Epithelial cell of proximal tubule (primary cell): ENCODE measurements at regions not wholly inside any gene's neighbourhood (a gene's known extent, or its start where the extent isn't known, plus 50 kb on each side); places are given as distances from the start of the nearest gene placed in this dataset.

Experiments used
- DNase-seq: peaks from one replicate; pipeline ENCODE4 v3.0.0-alpha.2; 2011; ENCODE audit warnings: low read depth
- H3K4me3 ChIP-seq: 2 replicates; pipeline ENCODE4 v1.5.1; 2011; ENCODE audit warnings: low read depth, mild to moderate bottlenecking, low read length
- TF ChIP-seq, protein P1 (sequence below): conservative IDR thresholded peaks from 2 replicates; pipeline ENCODE4 v1.5.1; 2012; ENCODE audit warnings: low read depth, mild to moderate bottlenecking, low read length

DNA sequence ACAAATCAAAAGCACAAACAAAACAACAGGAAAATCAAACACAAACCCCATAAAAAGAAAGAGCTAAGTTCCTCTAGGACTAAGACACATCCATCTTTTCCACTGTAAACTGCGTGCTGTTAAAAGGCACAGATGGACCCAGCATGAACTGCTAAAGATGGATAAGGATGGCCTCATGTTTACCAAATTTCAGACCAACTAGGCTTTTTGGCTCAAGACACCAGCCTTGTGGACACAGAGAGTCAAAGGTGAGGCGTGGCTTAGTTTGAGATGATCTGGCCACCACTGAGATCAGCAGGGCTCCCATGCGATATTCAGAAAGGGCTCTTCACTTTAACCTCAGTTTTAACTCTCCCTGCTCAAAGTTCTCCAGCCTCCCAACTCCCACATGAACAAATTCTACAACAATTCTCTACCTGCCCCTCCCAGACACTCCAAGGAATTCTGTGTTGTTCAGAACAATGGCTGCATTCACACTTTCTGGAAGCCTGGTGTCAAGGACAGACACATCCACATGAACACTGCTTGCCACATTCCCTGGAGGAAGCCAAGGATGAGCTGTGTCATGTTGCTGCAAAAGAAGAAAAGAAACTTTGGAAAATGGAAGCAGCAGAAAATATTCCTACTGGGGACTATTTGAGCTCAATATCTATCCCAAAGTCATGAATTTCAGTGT is 198.4 kb upstream of the LRRN1 start:
- TF ChIP-seq, protein P1, sequence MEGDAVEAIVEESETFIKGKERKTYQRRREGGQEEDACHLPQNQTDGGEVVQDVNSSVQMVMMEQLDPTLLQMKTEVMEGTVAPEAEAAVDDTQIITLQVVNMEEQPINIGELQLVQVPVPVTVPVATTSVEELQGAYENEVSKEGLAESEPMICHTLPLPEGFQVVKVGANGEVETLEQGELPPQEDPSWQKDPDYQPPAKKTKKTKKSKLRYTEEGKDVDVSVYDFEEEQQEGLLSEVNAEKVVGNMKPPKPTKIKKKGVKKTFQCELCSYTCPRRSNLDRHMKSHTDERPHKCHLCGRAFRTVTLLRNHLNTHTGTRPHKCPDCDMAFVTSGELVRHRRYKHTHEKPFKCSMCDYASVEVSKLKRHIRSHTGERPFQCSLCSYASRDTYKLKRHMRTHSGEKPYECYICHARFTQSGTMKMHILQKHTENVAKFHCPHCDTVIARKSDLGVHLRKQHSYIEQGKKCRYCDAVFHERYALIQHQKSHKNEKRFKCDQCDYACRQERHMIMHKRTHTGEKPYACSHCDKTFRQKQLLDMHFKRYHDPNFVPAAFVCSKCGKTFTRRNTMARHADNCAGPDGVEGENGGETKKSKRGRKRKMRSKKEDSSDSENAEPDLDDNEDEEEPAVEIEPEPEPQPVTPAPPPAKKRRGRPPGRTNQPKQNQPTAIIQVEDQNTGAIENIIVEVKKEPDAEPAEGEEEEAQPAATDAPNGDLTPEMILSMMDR = no peak
- H3K4me3 ChIP-seq = no peak overlapping the region
- no peak for DNase-seq

DNA sequence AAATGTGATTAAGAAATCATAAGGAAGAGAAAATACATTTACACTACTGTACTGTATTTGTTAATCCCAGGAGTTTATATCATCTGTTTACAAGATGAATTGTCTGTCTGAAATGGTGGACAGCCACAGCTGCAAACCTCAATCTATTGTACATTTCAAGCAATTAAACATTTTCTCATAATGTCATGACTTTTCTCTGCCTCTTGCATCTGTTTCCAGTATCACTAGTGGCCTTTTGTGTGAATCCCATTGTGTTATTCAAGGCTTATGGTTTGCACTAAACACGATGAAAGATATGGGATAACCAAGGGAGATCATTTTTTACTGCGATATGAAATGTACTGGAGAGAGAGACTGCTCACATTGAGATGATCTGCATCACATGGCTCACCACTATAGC is 200.2 kb upstream of the LRRN1 start:
- TF ChIP-seq, protein P1 = no peak
- H3K4me3 ChIP-seq = no peak overlapping the region
- no peak for DNase-seq

DNA sequence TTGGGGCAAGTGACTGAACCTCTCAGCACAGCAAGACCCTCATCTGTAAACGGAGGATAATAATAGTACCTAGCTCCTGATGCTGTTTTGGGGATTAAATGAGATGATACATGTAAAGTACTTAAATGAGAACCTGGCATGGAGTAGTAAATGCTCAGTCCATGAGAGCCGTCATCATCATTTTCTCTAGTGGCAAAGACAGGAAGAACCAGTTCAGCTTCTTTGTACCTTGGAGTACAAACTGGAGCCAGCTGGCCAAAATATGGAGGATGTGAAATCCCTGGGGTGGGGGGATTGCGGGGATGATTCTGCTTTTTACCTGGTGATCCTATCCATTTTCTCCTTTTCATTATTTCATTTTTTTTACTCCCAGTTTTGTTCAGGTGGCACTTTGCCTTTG is 204.2 kb upstream of the LRRN1 start:
- DNase-seq = no peak
- TF ChIP-seq, protein P1 = no peak
- no peak overlapping the region for H3K4me3 ChIP-seq

DNA sequence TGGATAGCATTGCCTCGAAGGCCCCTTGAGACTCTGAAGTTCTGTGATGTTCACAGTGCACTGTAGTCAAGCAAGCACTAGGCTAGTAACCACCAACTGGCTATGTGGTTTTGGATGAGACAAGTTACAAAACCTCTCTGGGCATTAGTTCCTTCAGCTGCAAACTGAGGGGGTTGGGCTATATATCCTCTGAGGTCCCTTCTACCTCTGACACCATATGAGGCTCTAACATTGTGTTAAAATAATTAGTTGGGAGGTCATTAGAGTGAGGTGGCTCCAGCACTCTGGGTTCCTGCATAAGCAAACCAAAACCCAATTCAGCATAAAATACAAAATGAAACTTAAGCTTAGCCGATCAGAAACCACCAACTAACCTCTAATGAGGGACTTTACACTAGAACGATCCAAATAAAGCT is 209.5 kb upstream of the LRRN1 start:
- DNase-seq = no peak
- TF ChIP-seq, protein P1 = no peak
- no peak overlapping the region for H3K4me3 ChIP-seq

DNA sequence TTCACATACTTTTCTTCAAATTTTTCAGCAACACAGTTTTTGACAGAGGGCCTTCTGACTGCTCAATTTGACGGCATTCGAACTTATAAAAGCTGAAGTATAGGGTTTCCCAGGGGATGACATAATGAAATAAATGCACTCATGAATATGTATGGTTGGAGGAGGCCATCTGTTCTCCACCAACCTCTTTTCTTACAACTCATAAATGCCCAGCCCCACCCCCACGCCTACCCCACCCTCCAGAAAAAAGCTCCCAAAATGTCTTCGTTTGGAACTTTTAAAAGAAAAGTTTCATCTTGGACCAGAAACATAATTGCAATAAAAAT is 211.6 kb upstream of the LRRN1 start:
- H3K4me3 ChIP-seq = no peak overlapping the region
- TF ChIP-seq, protein P1 = no peak
- DNase-seq = no peak

DNA sequence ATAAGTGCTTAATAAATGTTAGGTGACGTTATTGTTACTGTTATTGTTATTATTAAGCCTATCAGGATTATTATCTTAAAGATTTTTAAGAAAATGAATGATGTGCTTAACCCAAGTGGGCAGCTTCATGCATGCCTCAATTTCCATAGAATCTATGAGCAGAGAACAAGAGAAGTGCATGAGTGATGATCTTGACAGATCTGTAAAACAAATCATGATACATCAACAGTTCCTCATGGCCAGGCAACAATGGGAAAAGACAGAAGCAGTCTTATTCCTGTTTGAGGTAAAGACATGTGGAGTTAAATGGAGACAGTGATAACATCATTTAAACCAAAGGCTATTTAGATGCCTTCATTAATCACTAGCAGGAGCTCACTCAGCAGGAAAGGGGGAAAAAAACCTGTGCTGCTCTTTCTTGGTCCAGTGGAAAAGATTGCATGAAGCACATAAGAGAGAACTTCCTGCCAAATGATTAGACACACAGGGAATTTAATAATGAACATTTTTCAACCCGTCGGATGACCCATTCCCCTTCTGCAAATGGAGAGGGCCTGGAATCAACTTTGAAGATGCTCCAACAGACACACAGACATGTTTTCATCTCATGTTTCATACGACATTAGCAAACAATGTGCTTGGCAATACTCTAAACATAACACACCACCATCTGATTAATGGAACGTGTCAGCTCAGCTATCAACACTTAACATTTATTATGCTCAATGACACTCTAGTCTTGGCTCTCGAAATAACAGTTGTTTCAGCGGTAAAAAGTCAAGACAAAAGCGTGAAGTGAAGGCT is 212.2 kb upstream of the LRRN1 start:
- DNase-seq = no peak
- no peak overlapping the region for H3K4me3 ChIP-seq
- TF ChIP-seq, protein P1 = no peak

DNA sequence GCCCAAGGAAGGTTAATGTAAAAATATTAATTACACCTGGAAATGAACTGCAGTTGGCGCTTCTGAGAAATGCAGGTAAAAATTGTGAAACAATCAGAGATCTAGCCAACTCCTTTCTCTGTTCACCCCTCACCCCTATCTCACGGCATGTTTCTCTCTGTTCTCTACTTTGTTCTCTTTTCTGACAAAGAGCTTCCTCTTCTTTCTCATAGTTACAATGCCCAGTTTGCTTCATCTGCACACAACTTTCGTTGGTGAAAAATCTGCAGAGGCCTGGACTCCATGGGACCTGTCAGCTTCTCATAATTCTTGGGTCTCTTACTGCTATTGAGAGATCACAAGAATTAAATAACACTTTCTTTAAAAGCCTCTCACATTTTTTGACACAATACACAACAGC is 212.9 kb upstream of the LRRN1 start:
- no peak overlapping the region for H3K4me3 ChIP-seq
- DNase-seq = no peak
- TF ChIP-seq, protein P1 = no peak
